Renal cortex interstitium (tissue), 11 donors: ENCODE measurements at regions not wholly inside any gene's neighbourhood (a gene's known extent, or its start where the extent isn't known, plus 50 kb on each side); places are given as distances from the start of the nearest gene placed in this dataset.
"Not testable (repeated sequence)": the region's sequence is repeated elsewhere in the genome, so short reads cannot be mapped to it uniquely, and the experiment has no call there.

Experiments used
- DNase-seq, 11 donors: peaks; one replicate each; pipeline ENCODE4 v3.0.0-alpha.2; 2013; ENCODE audit warnings: low read depth in 9 of 11, low spot score in 4 of 11; ENCODE audit errors: extremely low read depth in 1 of 11

- no peak for DNase-seq
Measured at GRCh38 chr1:83497563-83497962, 501.4 kb downstream of the TTLL7 start.

- DNase-seq, result no peak
Measured at GRCh38 chr1:83495560-83495959, 503.4 kb downstream of the TTLL7 start.

GRCh38 chr1:83493633-83494032 lies 505.3 kb downstream of the TTLL7 start:
- no peak for DNase-seq

- no peak for DNase-seq
Measured at GRCh38 chr1:83491930-83492329, 507.0 kb downstream of the TTLL7 start.

- no peak for DNase-seq
Measured at GRCh38 chr1:83490988-83491387, 507.9 kb downstream of the TTLL7 start.

GRCh38 chr1:83488105-83488504 lies 510.8 kb downstream of the TTLL7 start:
- not testable (repeated sequence) for DNase-seq

- DNase-seq, result not testable (repeated sequence)
Measured at GRCh38 chr1:83487460-83487859, 511.5 kb downstream of the TTLL7 start.

GRCh38 chr1:83485314-83486019 lies 513.5 kb downstream of the TTLL7 start:
- not testable (repeated sequence) for DNase-seq

- DNase-seq, result not testable (repeated sequence)
Measured at GRCh38 chr1:83481284-83481683, 517.6 kb downstream of the TTLL7 start.

- not testable (repeated sequence) for DNase-seq
Measured at GRCh38 chr1:83479591-83480239, 519.2 kb downstream of the TTLL7 start.

GRCh38 chr1:83478127-83478526 lies 520.8 kb downstream of the TTLL7 start:
- DNase-seq, result not testable (repeated sequence)

- not testable (repeated sequence) for DNase-seq
Measured at GRCh38 chr1:83476518-83476917, 522.4 kb downstream of the TTLL7 start.

GRCh38 chr1:83474946-83475345 lies 524.0 kb downstream of the TTLL7 start:
- DNase-seq, result not testable (repeated sequence)

GRCh38 chr1:83473986-83474385 lies 524.9 kb downstream of the TTLL7 start:
- not testable (repeated sequence) for DNase-seq

GRCh38 chr1:83472066-83472465 lies 526.9 kb downstream of the TTLL7 start:
- not testable (repeated sequence) for DNase-seq

GRCh38 chr1:83471272-83471671 lies 527.7 kb downstream of the TTLL7 start:
- not testable (repeated sequence) for DNase-seq

GRCh38 chr1:83468336-83468735 lies 530.6 kb downstream of the TTLL7 start:
- DNase-seq, result not testable (repeated sequence)

- DNase-seq, result peak in 4 of 11 donors; percentile 20 to 34 (median 27)
Measured at GRCh38 chr1:83457735-83458248, 541.1 kb downstream of the TTLL7 start.

- DNase-seq, result peak in 3 of 11 donors; percentile 8 to 10 (median 8)
Measured at GRCh38 chr1:83457281-83457680, 541.7 kb downstream of the TTLL7 start.

- not testable (repeated sequence) for DNase-seq
Measured at GRCh38 chr1:83455753-83456152, 543.2 kb downstream of the TTLL7 start.
